Gastrocnemius medialis (tissue), 4 donors: ENCODE measurements at regions not wholly inside any gene's neighbourhood (a gene's known extent, or its start where the extent isn't known, plus 50 kb on each side); places are given as distances from the start of the nearest gene placed in this dataset.

Experiments used
- ATAC-seq, 2 donors: fragments of 150-250 bp; one replicate each; pipeline ENCODE4 v1.9.1; 2016
- DNase-seq, 2 donors: peaks; one replicate each; pipeline ENCODE4 v3.0.0-alpha.2; 2019
- H3K27ac ChIP-seq, 4 donors: fragments of 200-600 bp; sonication (generic); 1 replicate in 1 of 4; 2 replicates in 3 of 4; pipeline ENCODE4 v1.5.1; 2016 to 2018; ENCODE audit warnings: mild to moderate bottlenecking in 2 of 4, moderate library complexity in 1 of 4
- H3K27me3 ChIP-seq, 3 donors: fragments of 200-600 bp; sonication (generic) in 2 of 3; 1 replicate in 1 of 3; 2 replicates in 2 of 3; pipeline versions ENCODE4 v1.5.1 to v1.6.0; 2016 to 2019; ENCODE audit warnings: mild to moderate bottlenecking in 1 of 3, moderate library complexity in 1 of 3
- H3K36me3 ChIP-seq, 2 donors: fragments of 200-600 bp; sonication (generic) in 1 of 2; one replicate each; pipeline ENCODE4 v1.5.1; 2017 to 2018
- H3K4me1 ChIP-seq, 2 donors: fragments of 200-600 bp; sonication (generic) in 1 of 2; one replicate each; pipeline ENCODE4 v1.5.1; 2016 to 2017; ENCODE audit warnings: mild to moderate bottlenecking in 2 of 2
- H3K4me3 ChIP-seq, 4 donors: fragments of 200-600 bp; sonication (generic) in 3 of 4; 1 replicate in 1 of 4; 2 replicates in 3 of 4; pipeline ENCODE4 v1.5.1; 2016 to 2019; ENCODE audit warnings: mild to moderate bottlenecking in 2 of 4
- H3K9me3 ChIP-seq, 3 donors: fragments of 200-600 bp; sonication (generic) in 2 of 3; 1 replicate in 1 of 3; 2 replicates in 2 of 3; pipeline ENCODE4 v1.5.1; 2016 to 2019
- CTCF ChIP-seq, 5 experiments: fragments of 450-650 bp in 3 of 5; fragments of 200-600 bp in 2 of 5; sonication (generic) in 2 of 5; IDR thresholded peaks in 4 of 5; conservative IDR thresholded peaks in 1 of 5; 1 replicate in 4 of 5; 2 replicates in 1 of 5; pipeline ENCODE4 v1.5.1; 2016 to 2019; ENCODE audit warnings: antibody characterized with exemption in 5 of 5, mild to moderate bottlenecking in 3 of 5, moderate library complexity in 3 of 5
- POLR2A ChIP-seq, 2 donors: fragments of 450-650 bp; IDR thresholded peaks; one replicate each; pipeline ENCODE4 v1.6.1; 2017; ENCODE audit warnings: antibody characterized with exemption in 2 of 2, mild to moderate bottlenecking in 2 of 2, moderate library complexity in 2 of 2
- in situ Hi-C, 4 donors: fragments of 200-750 bp; cut with MboI; loops; one replicate each; pipeline versions ENCODE4 v1.15.0 to v1.8.0; 2017; ENCODE audit warnings: low sequenced_read_pairs in 4 of 4
- intact Hi-C: fragments of 100-400 bp; cut with DNase I; formaldehyde crosslinking; loops from one replicate; pipeline ENCODE4 v1.15.1; 2023; ENCODE audit warnings: low total_unique reads

GRCh38 chr12:130280231-130280630 lies 57.5 kb upstream of the PIWIL1 start:
- in situ Hi-C loops = no loop called here
- H3K27ac ChIP-seq = no peak overlapping the region
- DNase-seq (no peak), ATAC-seq (peak in 1 of 2 donors; percentile 30)
- H3K27me3 ChIP-seq = peaks cover 0 to 5% (median 0%) of the 10 kb centered on the region in 3 donors
- no peaks in the 10 kb centered on the region for H3K4me1 ChIP-seq
- H3K9me3 ChIP-seq = no peaks in the 10 kb centered on the region
- intact Hi-C loops = no loop called here
- peak overlapping the region; percentile 9 to 28 (median 22) for H3K4me3 ChIP-seq
- no peak for TF ChIP-seq CTCF (IDR thresholded peaks at IDR 0.05 in 4 of 5, conservative IDR thresholded peaks at IDR 0.05 in 1 of 5)
- TF ChIP-seq POLR2A (IDR thresholded peaks at IDR 0.05) = no peak
- H3K36me3 ChIP-seq = no peaks in the 10 kb centered on the region

- intact Hi-C loops = no loop called here
Measured at GRCh38 chr12:130280742-130281141, 56.9 kb upstream of the PIWIL1 start.

GRCh38 chr12:130281153-130281799 lies 56.4 kb upstream of the PIWIL1 start:
- peak overlapping the region in 2 of 4 donors; percentile 18 to 28 for H3K4me3 ChIP-seq
- ATAC-seq (peak in 1 of 2 donors; percentile 62), DNase-seq (no peak)
- H3K27me3 ChIP-seq = peaks cover 0 to 1% (median 0%) of the 10 kb centered on the region in 3 donors
- H3K9me3 ChIP-seq = no peaks in the 10 kb centered on the region
- no peak overlapping the region for H3K27ac ChIP-seq
- in situ Hi-C loops = no loop called here
- TF ChIP-seq POLR2A (IDR thresholded peaks at IDR 0.05) (no peak), CTCF (IDR thresholded peaks at IDR 0.05 in 4 of 5, conservative IDR thresholded peaks at IDR 0.05 in 1 of 5) (peak in 4 of 5 experiments; percentile 23 to 56 (median 43))
- intact Hi-C loops = no loop called here
- no peaks in the 10 kb centered on the region for H3K4me1 ChIP-seq
- H3K36me3 ChIP-seq = no peaks in the 10 kb centered on the region

More at GRCh38 chr12:130280742-130281141, 56.9 kb upstream of the PIWIL1 start:
- Histone ChIP-seq H3K9me3 (no peaks in the 10 kb centered on the region), H3K27me3 (peaks cover 0 to 5% (median 0%) of the 10 kb centered on the region in 3 donors), H3K4me1 (no peaks in the 10 kb centered on the region), H3K4me3 (peak overlapping the region in 3 of 4 donors; percentile 5 to 28 (median 18)), H3K36me3 (no peaks in the 10 kb centered on the region), H3K27ac (no peak overlapping the region)
- ATAC-seq (no peak), DNase-seq (no peak)
- TF ChIP-seq CTCF (IDR thresholded peaks at IDR 0.05 in 4 of 5, conservative IDR thresholded peaks at IDR 0.05 in 1 of 5) (no peak), POLR2A (IDR thresholded peaks at IDR 0.05) (no peak)
- in situ Hi-C loops = no loop called here

DNA sequence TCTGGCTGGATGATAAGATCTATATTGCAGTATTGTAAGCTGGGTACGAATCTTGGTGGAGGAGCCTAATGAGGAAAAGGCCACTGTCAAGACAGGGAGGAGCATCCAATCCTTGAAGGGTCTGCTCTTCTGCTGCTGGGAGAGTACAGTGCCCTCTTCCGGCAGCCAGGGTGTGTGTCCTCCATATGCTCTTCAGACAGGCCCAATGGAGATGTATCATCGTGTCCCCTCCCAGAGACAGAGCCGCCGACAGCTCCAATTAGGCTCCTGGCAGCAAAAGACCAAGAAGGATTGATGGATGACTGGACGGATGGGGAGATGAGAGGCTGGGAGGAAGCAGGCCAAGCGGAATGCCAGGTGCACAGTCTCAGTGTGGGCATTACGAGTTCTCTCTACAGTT lies 51.6 kb upstream of the PIWIL1 start:
- H3K4me1 ChIP-seq = no peaks in the 10 kb centered on the region
- in situ Hi-C loops (no loop called here), intact Hi-C loops (no loop called here)
- H3K27me3 ChIP-seq = no peaks in the 10 kb centered on the region
- H3K36me3 ChIP-seq = no peaks in the 10 kb centered on the region
- H3K9me3 ChIP-seq = no peaks in the 10 kb centered on the region
- no peak for TF ChIP-seq POLR2A (IDR thresholded peaks at IDR 0.05)
- ATAC-seq (no peak), DNase-seq (no peak)
- no peak overlapping the region for H3K27ac ChIP-seq
- no peak overlapping the region for H3K4me3 ChIP-seq

DNA sequence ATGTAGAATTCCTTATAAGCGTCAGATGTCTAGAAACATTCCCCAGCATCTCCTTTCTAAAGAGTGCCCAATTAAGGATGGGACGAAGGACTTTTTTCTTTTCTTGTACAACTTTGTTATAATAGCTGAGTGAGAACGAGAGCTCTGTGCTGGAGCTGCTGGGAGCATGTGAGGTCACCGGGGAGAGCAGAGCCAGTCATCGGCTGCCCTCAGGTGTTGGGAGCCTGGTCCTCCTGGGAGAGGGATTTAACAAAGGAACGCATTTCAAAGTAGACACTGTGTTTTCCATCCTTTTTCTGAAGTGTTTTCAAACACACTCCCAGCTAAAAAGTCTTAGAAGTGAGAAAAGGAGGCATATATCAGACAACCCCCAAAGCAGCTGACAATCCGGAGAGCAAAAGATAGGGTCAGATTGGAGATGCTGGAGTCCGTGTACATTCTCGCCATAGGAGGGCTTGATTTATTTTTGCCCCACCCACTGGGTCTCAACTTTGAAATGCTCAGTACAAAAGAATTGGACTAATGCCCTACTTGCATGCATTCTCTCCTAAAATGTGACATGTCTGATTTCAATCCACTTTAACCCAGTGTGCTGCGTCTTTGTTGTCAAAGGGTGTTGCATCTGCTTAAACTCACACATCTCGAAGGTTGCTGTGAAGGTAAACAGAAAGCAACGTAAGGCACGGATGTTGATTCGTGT lies 50.8 kb upstream of the PIWIL1 start:
- DNase-seq (no peak), ATAC-seq (no peak)
- H3K27ac ChIP-seq = no peak overlapping the region
- no peaks in the 10 kb centered on the region for H3K4me1 ChIP-seq
- intact Hi-C loops (no loop called here), in situ Hi-C loops (no loop called here)
- H3K9me3 ChIP-seq = no peaks in the 10 kb centered on the region
- H3K36me3 ChIP-seq = no peaks in the 10 kb centered on the region
- no peak for TF ChIP-seq CTCF (IDR thresholded peaks at IDR 0.05 in 4 of 5, conservative IDR thresholded peaks at IDR 0.05 in 1 of 5)
- H3K27me3 ChIP-seq = no peaks in the 10 kb centered on the region
- H3K4me3 ChIP-seq = no peak overlapping the region
